ENCODE measurements at regions not wholly inside any gene's neighbourhood (a gene's known extent, or its start where the extent isn't known, plus 50 kb on each side); places are given as distances from the start of the nearest gene placed in this dataset.

DNA sequence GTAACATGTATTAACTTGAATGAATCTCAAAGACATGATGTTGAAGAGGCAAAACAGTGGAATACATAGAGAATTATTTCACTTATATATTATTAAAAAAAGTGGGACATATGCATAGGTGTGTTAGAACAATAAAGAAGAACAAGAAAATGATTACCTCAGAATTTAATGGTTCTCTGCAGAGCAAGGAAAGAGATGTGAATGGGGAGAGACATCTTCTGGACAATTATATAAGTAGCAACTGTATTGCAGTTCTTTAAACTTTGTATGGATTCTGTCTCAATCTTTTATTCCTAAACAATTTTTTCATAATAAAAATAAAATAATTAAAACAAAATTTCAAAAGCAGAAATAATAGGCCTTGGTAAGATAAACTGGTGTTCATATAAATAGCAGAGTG lies 674.9 kb upstream of the ADGRL4 start:
- intact Hi-C loops (cut with DNase I): no loop called here
- Histone ChIP-seq H3K4me3 (no peak overlapping the region), H3K9me3 (no peaks in the 10 kb centered on the region), H3K27me3 (no peaks in the 10 kb centered on the region), H3K36me3 (no peaks in the 10 kb centered on the region), H3K27ac (no peak overlapping the region), H3K4me1 (no peaks in the 10 kb centered on the region)
- ATAC-seq (no peak), DNase-seq (no peak)
- TF ChIP-seq CTCF (IDR thresholded peaks at IDR 0.05) (peak in 1 of 4 donors; percentile 10), POLR2A (IDR thresholded peaks at IDR 0.05) (no peak)

DNA sequence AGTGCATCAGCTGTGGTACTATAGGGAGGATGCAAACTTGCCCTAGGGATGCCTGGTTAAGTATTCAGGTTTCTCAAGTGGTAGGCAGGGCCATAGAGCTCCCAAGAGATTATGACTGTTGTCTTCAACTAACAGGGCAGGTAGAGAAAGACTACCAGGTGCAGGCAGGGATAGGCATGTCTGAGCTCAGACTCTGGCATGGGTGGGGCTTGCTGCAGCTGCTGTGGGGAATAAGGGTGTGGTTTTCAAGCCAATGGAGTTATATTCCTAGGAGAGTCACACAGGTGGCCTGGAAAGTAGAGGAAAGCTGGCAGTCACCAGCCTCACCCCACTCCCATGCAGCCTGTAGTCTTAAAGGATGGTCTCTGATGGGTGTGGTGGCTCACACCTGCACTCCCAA lies 673.4 kb upstream of the ADGRL4 start:
- Histone ChIP-seq H3K4me1 (no peaks in the 10 kb centered on the region), H3K36me3 (no peaks in the 10 kb centered on the region), H3K27me3 (no peaks in the 10 kb centered on the region), H3K9me3 (no peaks in the 10 kb centered on the region), H3K4me3 (no peak overlapping the region), H3K27ac (no peak overlapping the region)
- no peak for ATAC-seq
- TF ChIP-seq CTCF (IDR thresholded peaks at IDR 0.05) (no peak), POLR2A (IDR thresholded peaks at IDR 0.05) (no peak)
- no peak for DNase-seq
- intact Hi-C loops (cut with DNase I): no loop called here

DNA sequence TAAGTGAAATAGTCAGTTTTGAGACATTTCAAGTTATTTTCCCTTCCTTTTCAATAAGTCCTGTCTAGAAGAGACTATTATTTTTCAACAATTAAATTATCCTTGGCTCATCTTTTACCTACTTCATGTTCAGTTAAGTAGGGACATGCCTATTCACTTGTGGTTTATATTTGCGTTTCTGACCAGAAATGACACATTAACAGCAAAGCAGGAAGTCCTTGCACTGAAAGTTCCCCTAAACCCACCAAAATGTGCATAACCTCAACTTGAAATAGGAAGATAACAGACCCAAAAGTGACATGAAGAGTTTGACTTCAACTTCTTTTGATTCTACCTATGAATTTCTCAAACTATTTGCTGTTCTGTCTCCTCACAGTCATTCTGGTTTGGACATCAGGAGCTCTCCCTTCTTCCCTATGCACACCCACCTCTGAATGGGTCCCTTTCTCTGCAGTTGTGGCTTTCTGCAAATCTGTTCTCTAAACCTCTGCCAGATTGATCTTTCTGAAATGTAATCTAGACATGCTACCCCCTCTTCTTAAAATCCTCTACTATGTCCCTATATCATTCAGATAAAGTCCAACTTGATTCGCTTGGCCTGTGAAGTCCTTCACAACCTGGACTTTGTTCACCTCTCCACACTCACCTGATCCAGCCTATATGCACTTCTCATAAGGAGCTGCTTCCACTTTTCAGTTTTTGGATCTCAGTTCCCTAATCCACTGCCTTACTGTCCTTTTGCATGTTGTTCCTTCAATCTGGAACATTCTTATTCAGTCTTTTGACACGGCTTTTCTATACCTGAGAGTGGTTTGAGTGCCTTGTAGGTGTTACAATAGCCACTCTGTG lies 661.5 kb upstream of the ADGRL4 start:
- H3K9me3 ChIP-seq: no peaks in the 10 kb centered on the region
- H3K27me3 ChIP-seq: no peaks in the 10 kb centered on the region
- WGBS (ENCODE audit: insufficient coverage, low coverage, low lambda C conversion rate, missing lambda C conversion rate): 49% methylated on average over 3 of the region's 3 CpGs
- no peaks in the 10 kb centered on the region for H3K36me3 ChIP-seq
- H3K4me3 ChIP-seq: no peak overlapping the region
- DNase-seq (no peak), ATAC-seq (no peak)
- H3K4me1 ChIP-seq: no peaks in the 10 kb centered on the region
- intact Hi-C loops (cut with DNase I): no loop called here
- H3K27ac ChIP-seq: no peak overlapping the region
- no peak for TF ChIP-seq CTCF (IDR thresholded peaks at IDR 0.05)
- no peak for TF ChIP-seq POLR2A (IDR thresholded peaks at IDR 0.05)

GRCh38 chr1:79667166-79667565 lies 660.6 kb upstream of the ADGRL4 start:
- 88% methylated on average over 2 of the region's 2 CpGs for WGBS (ENCODE audit: insufficient coverage, low coverage, low lambda C conversion rate, missing lambda C conversion rate)
- DNase-seq (no peak), ATAC-seq (no peak)
- H3K9me3 ChIP-seq: no peaks in the 10 kb centered on the region
- H3K27ac ChIP-seq: no peak overlapping the region
- TF ChIP-seq POLR2A (IDR thresholded peaks at IDR 0.05) (no peak), CTCF (IDR thresholded peaks at IDR 0.05) (no peak)
- no peaks in the 10 kb centered on the region for H3K36me3 ChIP-seq
- no peak overlapping the region for H3K4me3 ChIP-seq
- H3K4me1 ChIP-seq: no peaks in the 10 kb centered on the region
- intact Hi-C loops (cut with DNase I): no loop called here
- no peaks in the 10 kb centered on the region for H3K27me3 ChIP-seq

DNA sequence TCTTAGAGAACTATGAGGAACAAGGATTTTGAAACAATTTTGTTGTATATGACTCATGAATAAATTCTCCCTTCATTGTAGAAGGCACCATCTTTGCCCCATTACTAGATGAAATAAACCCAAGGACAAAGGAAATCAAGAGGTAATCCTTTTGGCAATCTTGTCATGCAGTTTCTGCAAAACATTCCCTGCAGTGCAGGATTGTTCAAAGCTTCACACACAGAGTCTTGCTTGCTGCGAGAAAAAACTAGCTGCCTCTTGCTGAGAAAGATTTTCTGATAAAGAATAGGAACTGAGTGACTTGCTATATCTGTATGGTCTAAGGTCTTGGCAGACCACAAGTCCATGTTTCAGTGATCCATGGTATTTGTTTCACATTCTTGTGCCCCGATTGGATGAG lies 657.4 kb upstream of the ADGRL4 start:
- no peak overlapping the region for H3K27ac ChIP-seq
- no peak for DNase-seq
- H3K36me3 ChIP-seq: no peaks in the 10 kb centered on the region
- no peaks in the 10 kb centered on the region for H3K27me3 ChIP-seq
- intact Hi-C loops (cut with DNase I): no loop called here
- no peaks in the 10 kb centered on the region for H3K9me3 ChIP-seq
- TF ChIP-seq POLR2A (IDR thresholded peaks at IDR 0.05): no peak
- TF ChIP-seq CTCF (IDR thresholded peaks at IDR 0.05): no peak
- WGBS (ENCODE audit: insufficient coverage, low coverage, low lambda C conversion rate, missing lambda C conversion rate): 46% methylated on average over 2 of the region's 2 CpGs
- H3K4me3 ChIP-seq: no peak overlapping the region
- ATAC-seq: no peak
- H3K4me1 ChIP-seq: no peaks in the 10 kb centered on the region

All from right lobe of liver (tissue), 6 donors.